ENCODE measurements at regions not wholly inside any gene's neighbourhood (a gene's known extent, or its start where the extent isn't known, plus 50 kb on each side); places are given as distances from the start of the nearest gene placed in this dataset.

GRCh38 chr1:83552820-83553219 is 446.1 kb downstream of the TTLL7 start:
- no peak overlapping the region for H2AFZ ChIP-seq (ENCODE audit: control insufficient read depth, low read depth, low read length)
- ChIA-PET CTCF (interaction anchor here (1.1 kb wide), 1 partner anchor 10 kb away, joined by 3 read pairs; no protein-coding TSS in a partner anchor), SMC1A (ENCODE audit: uncharacterized antibody, unreplicated experiment) (no interaction called here), RAD21 (ENCODE audit: unreplicated experiment) (no interaction called here), POLR2A (no interaction called here)
- FAIRE-seq (no peak), ATAC-seq (no peak), DNase-seq (ENCODE audit: low read depth, low spot score) (no peak)
- H3K4me1 ChIP-seq (ENCODE audit: control insufficient read depth, insufficient read depth, low read length): no peaks in the 10 kb centered on the region
- 50% methylated on average over 1 of the region's 1 CpG for WGBS (ENCODE audit: insufficient coverage, insufficient replicate concordance, low lambda C conversion rate, missing lambda C conversion rate)
- intact Hi-C loops (cut with micrococcal nuclease; ENCODE audit: unreplicated experiment) (no loop called here), in situ Hi-C loops (cut with MboI) (no loop called here)
- no TSS peak for BruUV-seq (replicated peaks)
- TF ChIP-seq LARP7 (IDR thresholded peaks at IDR 0.05): no peak
- no peak for TF ChIP-seq E2F8 (IDR thresholded peaks at IDR 0.05; ENCODE audit: low read depth, partially characterized antibody)
- no peak for TF ChIP-seq E4F1 (IDR thresholded peaks at IDR 0.05; ENCODE audit: borderline replicate concordance, partially characterized antibody)
- no peak for TF ChIP-seq PBX3 (IDR thresholded peaks at IDR 0.05; ENCODE audit: insufficient replicate concordance, low read depth, low read length)
- TF ChIP-seq MTA3 (IDR thresholded peaks at IDR 0.05; ENCODE audit: borderline replicate concordance, low read length): no peak
- TF ChIP-seq MXI1 (IDR thresholded peaks at IDR 0.05; ENCODE audit: low read depth, low read length): no peak
- TF ChIP-seq CEBPZ (IDR thresholded peaks at IDR 0.05; ENCODE audit: low read depth, low read length): no peak
- no peak for TF ChIP-seq PAX5 (IDR thresholded peaks at IDR 0.05; ENCODE audit: borderline replicate concordance, low read depth, low read length)
- TF ChIP-seq HDAC6 (IDR thresholded peaks at IDR 0.05; ENCODE audit: unreplicated experiment): no peak
- no peaks in the 10 kb centered on the region for H3K9me3 ChIP-seq (replicated peaks; ENCODE audit: control insufficient read depth, insufficient read depth, low read length)
- H3K79me2 ChIP-seq (ENCODE audit: control insufficient read depth, insufficient read depth, low read length): no peaks in the 10 kb centered on the region
- H3K36me3 ChIP-seq (ENCODE audit: control insufficient read depth in 2 of 2, insufficient read depth in 2 of 2, low read length in 1 of 2): no peaks in the 10 kb centered on the region
- H3K4me2 ChIP-seq (ENCODE audit: control insufficient read depth, insufficient read depth): no peak overlapping the region
- no peaks in the 10 kb centered on the region for H3K27me3 ChIP-seq (replicated peaks in 1 of 2; ENCODE audit: control insufficient read depth in 2 of 2, insufficient read depth in 2 of 2, low read length in 1 of 2)
- no peak overlapping the region for H3K4me3 ChIP-seq
- no peak overlapping the region for H3K27ac ChIP-seq (ENCODE audit: control insufficient read depth, insufficient read depth)
- no peak overlapping the region for H3K9ac ChIP-seq (ENCODE audit: control insufficient read depth, insufficient read depth, low read length)
- no peaks in the 10 kb centered on the region for H4K20me1 ChIP-seq (ENCODE audit: control insufficient read depth, insufficient read depth)
